ENCODE measurements at regions not wholly inside any gene's neighbourhood (a gene's known extent, or its start where the extent isn't known, plus 50 kb on each side); places are given as distances from the start of the nearest gene placed in this dataset.

GRCh38 chr2:120890566-120891360, 155.1 kb downstream of the GLI2 start:
- TF ChIP-seq, protein P1, sequence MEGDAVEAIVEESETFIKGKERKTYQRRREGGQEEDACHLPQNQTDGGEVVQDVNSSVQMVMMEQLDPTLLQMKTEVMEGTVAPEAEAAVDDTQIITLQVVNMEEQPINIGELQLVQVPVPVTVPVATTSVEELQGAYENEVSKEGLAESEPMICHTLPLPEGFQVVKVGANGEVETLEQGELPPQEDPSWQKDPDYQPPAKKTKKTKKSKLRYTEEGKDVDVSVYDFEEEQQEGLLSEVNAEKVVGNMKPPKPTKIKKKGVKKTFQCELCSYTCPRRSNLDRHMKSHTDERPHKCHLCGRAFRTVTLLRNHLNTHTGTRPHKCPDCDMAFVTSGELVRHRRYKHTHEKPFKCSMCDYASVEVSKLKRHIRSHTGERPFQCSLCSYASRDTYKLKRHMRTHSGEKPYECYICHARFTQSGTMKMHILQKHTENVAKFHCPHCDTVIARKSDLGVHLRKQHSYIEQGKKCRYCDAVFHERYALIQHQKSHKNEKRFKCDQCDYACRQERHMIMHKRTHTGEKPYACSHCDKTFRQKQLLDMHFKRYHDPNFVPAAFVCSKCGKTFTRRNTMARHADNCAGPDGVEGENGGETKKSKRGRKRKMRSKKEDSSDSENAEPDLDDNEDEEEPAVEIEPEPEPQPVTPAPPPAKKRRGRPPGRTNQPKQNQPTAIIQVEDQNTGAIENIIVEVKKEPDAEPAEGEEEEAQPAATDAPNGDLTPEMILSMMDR (IDR thresholded peaks at IDR 0.05): no peak
- TF ChIP-seq EP300 (IDR thresholded peaks at IDR 0.05): no peak

All from ovary (tissue), 3 donors.